Transverse colon (tissue), 4 donors: ENCODE measurements at regions not wholly inside any gene's neighbourhood (a gene's known extent, or its start where the extent isn't known, plus 50 kb on each side); places are given as distances from the start of the nearest gene placed in this dataset.

Source experiments
- DNase-seq: peaks from one replicate; pipeline ENCODE4 v3.0.0-alpha.2; 2019
- H3K27ac ChIP-seq, 4 donors: fragments of 200-600 bp; sonication (generic); 2 replicates each; pipeline ENCODE4 v1.5.1; 2016 to 2018; ENCODE audit warnings: inconsistent platforms in 4 of 4
- H3K27me3 ChIP-seq: fragments of 200-600 bp; sonication (generic); 2 replicates; pipeline ENCODE4 v1.5.1; 2017; ENCODE audit warnings: inconsistent platforms
- H3K36me3 ChIP-seq, 4 donors: fragments of 200-600 bp; sonication (generic); 2 replicates each; pipeline ENCODE4 v1.5.1; 2017 to 2019; ENCODE audit warnings: inconsistent platforms in 4 of 4
- H3K4me1 ChIP-seq, 4 donors: fragments of 200-600 bp; sonication (generic); 2 replicates each; pipeline ENCODE4 v1.5.1; 2017 to 2020; ENCODE audit warnings: inconsistent platforms in 4 of 4
- H3K4me3 ChIP-seq, 4 donors: fragments of 200-600 bp; sonication (generic); 1 replicate in 1 of 4; 2 replicates in 3 of 4; pipeline versions ENCODE4 v1.5.1 to v1.6.1; 2017 to 2019; ENCODE audit warnings: inconsistent platforms in 4 of 4
- H3K9me3 ChIP-seq, 2 donors: fragments of 200-600 bp; sonication (generic); 2 replicates each; pipeline ENCODE4 v1.5.1; 2017 to 2019; ENCODE audit warnings: inconsistent platforms in 2 of 2
- EP300 ChIP-seq: sonication (generic); formaldehyde crosslinking; IDR thresholded peaks from one replicate; pipeline ENCODE4 v1.6.1; 2017; ENCODE audit warnings: antibody characterized with exemption, low read depth
- POLR2A ChIP-seq: fragments of 450-650 bp; IDR thresholded peaks from one replicate; pipeline ENCODE4 v1.6.1; 2016; ENCODE audit warnings: antibody characterized with exemption, mild to moderate bottlenecking, moderate library complexity
- POLR2AphosphoS5 ChIP-seq, 3 donors: sonication (generic); formaldehyde crosslinking; IDR thresholded peaks; one replicate each; pipeline ENCODE4 v1.6.1; 2016; ENCODE audit warnings: antibody characterized with exemption in 3 of 3
- WGBS, 2 donors: methylation state at CpG; one replicate each; pipeline ENCODE4 v1.1.5; 2018; ENCODE audit warnings: low coverage in 1 of 2; 5-methylcytosine and 5-hydroxymethylcytosine counted together
- in situ Hi-C, 4 donors: fragments of 200-750 bp; cut with MboI; loops; one replicate each; pipeline versions ENCODE4 v1.15.0 to v1.15.1; 2017; ENCODE audit warnings: low sequenced_read_pairs in 3 of 4, low pct_ligation_motif_present in 1 of 4, low pct_unique_long_range_greater_than_20kb in 1 of 4
- intact Hi-C: fragments of 100-400 bp; cut with DNase I; formaldehyde crosslinking; loops from one replicate; pipeline ENCODE4 v1.15.1; 2023; ENCODE audit warnings: low total_unique reads
- TF ChIP-seq, protein P1 (sequence below), 5 experiments: fragments of 200-600 bp in 3 of 5; fragments of 450-650 bp in 2 of 5; sonication (generic) in 3 of 5; IDR thresholded peaks; 1 replicate in 2 of 5; 2 replicates in 3 of 5; pipeline ENCODE4 v1.5.1; 2016 to 2017; ENCODE audit warnings: antibody characterized with exemption in 5 of 5, inconsistent platforms in 3 of 5, mild to moderate bottlenecking in 2 of 5, moderate library complexity in 1 of 5

DNA sequence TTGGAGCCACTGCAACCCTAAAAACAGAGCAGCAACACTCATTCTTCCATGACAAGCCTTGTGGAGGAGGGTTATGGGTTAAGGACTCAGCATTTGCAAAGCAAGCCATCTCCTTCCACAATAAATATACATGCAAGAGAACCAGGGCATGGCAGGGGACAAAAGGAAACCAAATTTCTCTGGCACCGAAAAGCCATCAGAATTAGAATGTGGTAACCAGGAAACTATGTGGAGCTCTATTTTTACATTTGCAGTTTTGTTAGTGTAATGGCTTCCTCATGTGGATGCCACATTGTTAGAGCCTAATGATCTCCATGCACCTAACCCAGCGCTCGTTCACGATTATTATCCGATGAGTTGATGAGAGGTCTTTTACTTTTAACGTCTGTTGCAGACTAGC lies 91.7 kb downstream of the NAV1 start:
- in situ Hi-C loops: no loop called here
- 82 to 84% methylated on average over 6 of the region's 6 CpGs for WGBS, 2 donors
- no peaks in the 10 kb centered on the region for H3K9me3 ChIP-seq
- TF ChIP-seq POLR2A: no peak
- no peak for TF ChIP-seq EP300
- TF ChIP-seq, protein P1, sequence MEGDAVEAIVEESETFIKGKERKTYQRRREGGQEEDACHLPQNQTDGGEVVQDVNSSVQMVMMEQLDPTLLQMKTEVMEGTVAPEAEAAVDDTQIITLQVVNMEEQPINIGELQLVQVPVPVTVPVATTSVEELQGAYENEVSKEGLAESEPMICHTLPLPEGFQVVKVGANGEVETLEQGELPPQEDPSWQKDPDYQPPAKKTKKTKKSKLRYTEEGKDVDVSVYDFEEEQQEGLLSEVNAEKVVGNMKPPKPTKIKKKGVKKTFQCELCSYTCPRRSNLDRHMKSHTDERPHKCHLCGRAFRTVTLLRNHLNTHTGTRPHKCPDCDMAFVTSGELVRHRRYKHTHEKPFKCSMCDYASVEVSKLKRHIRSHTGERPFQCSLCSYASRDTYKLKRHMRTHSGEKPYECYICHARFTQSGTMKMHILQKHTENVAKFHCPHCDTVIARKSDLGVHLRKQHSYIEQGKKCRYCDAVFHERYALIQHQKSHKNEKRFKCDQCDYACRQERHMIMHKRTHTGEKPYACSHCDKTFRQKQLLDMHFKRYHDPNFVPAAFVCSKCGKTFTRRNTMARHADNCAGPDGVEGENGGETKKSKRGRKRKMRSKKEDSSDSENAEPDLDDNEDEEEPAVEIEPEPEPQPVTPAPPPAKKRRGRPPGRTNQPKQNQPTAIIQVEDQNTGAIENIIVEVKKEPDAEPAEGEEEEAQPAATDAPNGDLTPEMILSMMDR (IDR thresholded peaks at IDR 0.05): no peak
- TF ChIP-seq POLR2AphosphoS5 (IDR thresholded peaks at IDR 0.05): no peak
- H3K27me3 ChIP-seq: no peaks in the 10 kb centered on the region
- peak overlapping the region in 1 of 4 donors; percentile 41 for H3K27ac ChIP-seq
- DNase-seq: no peak
- intact Hi-C loops: no loop called here
- H3K4me3 ChIP-seq: no peak overlapping the region
- no peaks in the 10 kb centered on the region for H3K36me3 ChIP-seq
- peaks cover 0 to 32% (median 15%) of the 10 kb centered on the region in 4 donors for H3K4me1 ChIP-seq

DNA sequence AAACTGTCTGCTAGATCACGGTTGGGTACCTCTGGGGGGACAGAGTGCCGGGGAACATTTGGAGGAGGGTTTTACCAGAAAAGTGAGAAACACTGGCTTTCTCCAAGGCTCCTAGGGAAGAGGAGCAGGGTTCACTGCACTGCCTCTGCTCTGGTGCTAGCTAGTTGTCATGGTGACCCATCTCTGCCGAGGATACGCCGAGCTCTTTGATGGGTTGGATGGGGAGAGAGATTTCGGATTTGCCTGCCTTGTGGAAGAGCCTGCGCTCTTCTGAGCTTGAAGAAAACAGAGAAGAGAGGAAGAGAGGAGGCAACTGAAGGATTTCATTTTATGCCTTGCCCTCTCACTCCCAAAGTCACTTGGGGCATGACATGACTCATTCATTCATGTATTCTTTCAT lies 92.1 kb downstream of the NAV1 start:
- intact Hi-C loops: no loop called here
- Histone ChIP-seq H3K27ac (no peak overlapping the region), H3K27me3 (no peaks in the 10 kb centered on the region), H3K4me1 (peaks cover 0 to 32% (median 15%) of the 10 kb centered on the region in 4 donors), H3K9me3 (no peaks in the 10 kb centered on the region), H3K36me3 (no peaks in the 10 kb centered on the region), H3K4me3 (no peak overlapping the region)
- in situ Hi-C loops: no loop called here
- WGBS, 2 donors: 87 to 100% methylated on average over 2 to 7 of the region's 7 CpGs
- TF ChIP-seq EP300: no peak
- TF ChIP-seq, protein P1 (IDR thresholded peaks at IDR 0.05): no peak
- no peak for TF ChIP-seq POLR2AphosphoS5 (IDR thresholded peaks at IDR 0.05)
- TF ChIP-seq POLR2A: no peak
- DNase-seq: no peak

DNA sequence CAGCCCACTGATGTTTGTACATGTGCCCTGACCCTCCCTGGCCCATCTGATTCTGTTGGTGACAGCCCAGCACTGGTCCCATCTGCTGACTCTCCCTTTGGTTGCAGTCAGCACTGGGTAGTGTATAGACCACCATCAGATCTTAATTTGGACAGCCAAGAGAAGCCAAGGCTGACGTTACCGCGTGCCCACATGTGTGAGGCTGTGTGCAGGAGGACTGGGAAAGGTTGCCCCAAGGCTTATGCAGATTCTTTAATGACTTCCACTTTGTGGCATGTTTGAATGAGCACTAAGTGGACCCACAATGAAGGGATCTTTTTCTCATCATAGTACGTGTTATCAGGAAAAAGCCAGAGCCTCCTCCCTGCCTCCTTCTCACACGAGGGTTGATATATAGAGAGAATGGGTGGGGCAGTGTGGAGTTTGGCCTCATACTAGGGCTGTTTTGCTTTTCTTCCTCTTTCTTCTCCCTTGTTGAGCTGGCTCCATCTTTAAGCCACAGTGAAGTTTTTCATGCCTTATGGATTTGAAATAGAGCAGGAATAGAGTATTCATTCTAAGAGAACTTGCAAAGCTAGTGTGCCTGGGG lies 93.5 kb downstream of the NAV1 start:
- WGBS, 2 donors: 0 to 72% methylated on average over 1 to 5 of the region's 5 CpGs
- H3K4me1 ChIP-seq: peaks cover 0 to 32% (median 15%) of the 10 kb centered on the region in 4 donors
- no peaks in the 10 kb centered on the region for H3K36me3 ChIP-seq
- TF ChIP-seq, protein P1 (IDR thresholded peaks at IDR 0.05): no peak
- TF ChIP-seq POLR2A: no peak
- no peak for TF ChIP-seq POLR2AphosphoS5 (IDR thresholded peaks at IDR 0.05)
- no peak for TF ChIP-seq EP300
- peak; percentile 38 for DNase-seq
- H3K27ac ChIP-seq: peak overlapping the region in 1 of 4 donors; percentile 6
- H3K27me3 ChIP-seq: no peaks in the 10 kb centered on the region
- no peak overlapping the region for H3K4me3 ChIP-seq
- H3K9me3 ChIP-seq: no peaks in the 10 kb centered on the region
- in situ Hi-C loops (no loop called here), intact Hi-C loops (no loop called here)

DNA sequence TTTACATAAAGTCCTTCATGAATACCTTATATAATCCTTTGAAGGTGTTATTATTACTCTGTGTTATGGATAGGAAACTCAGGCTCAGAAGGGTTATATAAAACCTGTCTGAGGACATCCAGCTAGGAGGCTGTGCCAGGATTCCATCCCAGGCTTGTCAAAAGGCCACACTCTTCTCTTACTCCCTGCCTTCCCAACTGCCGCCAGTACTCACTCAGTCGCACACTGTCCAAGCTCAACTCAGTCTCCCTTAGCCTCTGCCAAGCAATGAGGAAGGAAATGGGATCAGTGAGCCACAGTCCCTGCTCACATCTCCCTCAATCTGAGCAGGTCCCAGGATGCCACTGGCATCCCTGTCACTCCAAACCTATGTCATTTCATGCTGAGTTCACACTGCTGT lies 94.4 kb downstream of the NAV1 start:
- Histone ChIP-seq H3K9me3 (no peaks in the 10 kb centered on the region), H3K36me3 (no peaks in the 10 kb centered on the region), H3K4me1 (peaks cover 0 to 30% (median 14%) of the 10 kb centered on the region in 4 donors), H3K4me3 (no peak overlapping the region), H3K27me3 (no peaks in the 10 kb centered on the region), H3K27ac (no peak overlapping the region)
- TF ChIP-seq, protein P1 (IDR thresholded peaks at IDR 0.05): no peak
- TF ChIP-seq EP300 (no peak), POLR2A (no peak), POLR2AphosphoS5 (IDR thresholded peaks at IDR 0.05) (no peak)
- intact Hi-C loops: no loop called here
- no peak for DNase-seq
- in situ Hi-C loops: no loop called here
- WGBS, 2 donors: 76% methylated on average over 2 of the region's 2 CpGs; no CpG with 5 or more reads in 1 of the 2 donors
